Stomach smooth muscle (tissue), 2 donors: ENCODE measurements at regions not wholly inside any gene's neighbourhood (a gene's known extent, or its start where the extent isn't known, plus 50 kb on each side); places are given as distances from the start of the nearest gene placed in this dataset.

Experiments
- H3K27ac ChIP-seq: one replicate; pipeline ENCODE4 v1.7.0; 2013; ENCODE audit warnings: mild to moderate bottlenecking, low read length, inconsistent platforms
- H3K27me3 ChIP-seq, 2 donors: one replicate each; pipeline ENCODE4 v1.7.0; 2013; ENCODE audit warnings: low read length in 2 of 2; ENCODE audit not compliant: insufficient read depth in 2 of 2, control insufficient read depth in 1 of 2
- H3K36me3 ChIP-seq, 2 donors: one replicate each; pipeline ENCODE4 v1.7.0; 2013; ENCODE audit warnings: low read length in 2 of 2; ENCODE audit not compliant: control insufficient read depth in 2 of 2, insufficient read depth in 2 of 2
- H3K4me1 ChIP-seq: one replicate; pipeline ENCODE4 v1.7.0; 2013; ENCODE audit warnings: low read length; ENCODE audit not compliant: control insufficient read depth, insufficient read depth
- H3K4me3 ChIP-seq, 2 donors: one replicate each; pipeline ENCODE4 v1.7.0; 2013; ENCODE audit warnings: low read length in 2 of 2
- H3K9ac ChIP-seq, 2 donors: one replicate each; pipeline ENCODE4 v1.7.0; 2013; ENCODE audit warnings: low read length in 2 of 2, mild to moderate bottlenecking in 1 of 2
- H3K9me3 ChIP-seq, 2 donors: one replicate each; pipeline ENCODE4 v1.7.0; 2013; ENCODE audit warnings: low read length in 2 of 2; ENCODE audit not compliant: control insufficient read depth in 2 of 2
- donor health status: healthy.
- donor health status: Pancreatic carcinoma.

GRCh38 chr1:50358962-50359361, 64.3 kb downstream of the DMRTA2 start:
- Histone ChIP-seq H3K36me3 (no peaks in the 10 kb centered on the region), H3K4me3 (no peak overlapping the region), H3K9me3 (no peaks in the 10 kb centered on the region), H3K27ac (no peak overlapping the region), H3K27me3 (peaks cover 16 to 25% of the 10 kb centered on the region in 2 donors), H3K4me1 (no peaks in the 10 kb centered on the region), H3K9ac (no peak overlapping the region)

- Histone ChIP-seq H3K4me3 (no peak overlapping the region), H3K27ac (no peak overlapping the region), H3K27me3 (peaks cover 16 to 25% of the 10 kb centered on the region in 2 donors), H3K9me3 (no peaks in the 10 kb centered on the region), H3K9ac (no peak overlapping the region), H3K4me1 (no peaks in the 10 kb centered on the region), H3K36me3 (no peaks in the 10 kb centered on the region)
Measured at GRCh38 chr1:50357186-50357585, 66.1 kb downstream of the DMRTA2 start.

DNA sequence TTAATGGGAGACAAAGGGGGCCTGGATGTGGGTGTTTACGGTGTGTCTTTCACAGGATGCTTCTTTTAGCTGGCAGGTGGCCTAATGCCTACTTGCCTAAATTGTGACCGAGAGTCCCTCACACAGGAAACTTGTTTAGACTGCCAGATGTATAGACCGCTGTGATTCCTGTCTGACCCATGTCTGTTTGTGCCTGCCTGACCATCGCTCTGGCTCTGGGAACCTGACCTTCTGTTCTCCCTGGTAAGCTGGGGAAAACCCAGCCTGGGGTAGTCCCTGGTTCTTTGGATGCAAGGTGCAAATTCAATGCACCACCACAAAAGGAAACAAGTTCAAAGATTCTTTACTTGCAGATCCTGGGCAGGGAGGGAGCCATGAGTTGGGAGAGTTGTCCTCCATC, 68.4 kb downstream of the DMRTA2 start:
- Histone ChIP-seq H3K9me3 (no peaks in the 10 kb centered on the region), H3K4me1 (no peaks in the 10 kb centered on the region), H3K9ac (no peak overlapping the region), H3K27ac (no peak overlapping the region), H3K4me3 (no peak overlapping the region), H3K36me3 (no peaks in the 10 kb centered on the region), H3K27me3 (peaks cover 16 to 24% of the 10 kb centered on the region in 2 donors)

GRCh38 chr1:50352428-50352827, 70.8 kb downstream of the DMRTA2 start:
- H3K4me3 ChIP-seq = no peak overlapping the region
- peaks cover 5 to 14% of the 10 kb centered on the region in 2 donors for H3K27me3 ChIP-seq
- H3K36me3 ChIP-seq = no peaks in the 10 kb centered on the region

GRCh38 chr1:50350868-50351267, 72.4 kb downstream of the DMRTA2 start:
- no peaks in the 10 kb centered on the region for H3K36me3 ChIP-seq
- no peaks in the 10 kb centered on the region for H3K4me1 ChIP-seq
- H3K9me3 ChIP-seq = peaks cover 0 to 3% of the 10 kb centered on the region in 2 donors
- no peak overlapping the region for H3K4me3 ChIP-seq
- no peak overlapping the region for H3K9ac ChIP-seq
- H3K27ac ChIP-seq = no peak overlapping the region
- peaks cover 0 to 7% of the 10 kb centered on the region in 2 donors for H3K27me3 ChIP-seq

More at GRCh38 chr1:50352428-50352827, 70.8 kb downstream of the DMRTA2 start:
- Histone ChIP-seq H3K4me1 (no peaks in the 10 kb centered on the region), H3K9me3 (no peaks in the 10 kb centered on the region), H3K9ac (no peak overlapping the region), H3K27ac (no peak overlapping the region)

DNA sequence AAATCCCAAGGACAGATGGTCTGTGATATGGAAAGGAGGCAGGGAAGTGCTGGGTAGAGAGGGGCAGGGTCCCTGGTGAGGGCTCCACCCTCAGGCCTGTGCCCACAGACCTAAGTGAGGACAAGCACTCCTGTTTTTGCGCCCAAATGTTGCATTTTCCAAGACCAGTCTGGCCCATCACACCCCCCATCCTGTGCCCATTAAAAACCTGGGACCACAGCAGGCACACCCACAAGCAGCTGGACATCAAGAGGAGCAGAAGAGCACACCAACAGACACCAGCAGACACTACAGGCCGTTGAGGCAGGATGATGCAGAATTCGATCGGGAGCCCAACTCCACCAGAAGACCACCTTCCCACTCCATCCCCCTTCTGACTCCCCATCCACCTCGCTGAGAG, 72.8 kb downstream of the DMRTA2 start:
- H3K4me3 ChIP-seq = no peak overlapping the region
- H3K27me3 ChIP-seq = peaks cover 0 to 10% of the 10 kb centered on the region in 2 donors
- no peaks in the 10 kb centered on the region for H3K4me1 ChIP-seq
- H3K36me3 ChIP-seq = no peaks in the 10 kb centered on the region
- H3K9me3 ChIP-seq = peaks cover 0 to 8% of the 10 kb centered on the region in 2 donors
- no peak overlapping the region for H3K9ac ChIP-seq
- H3K27ac ChIP-seq = no peak overlapping the region

DNA sequence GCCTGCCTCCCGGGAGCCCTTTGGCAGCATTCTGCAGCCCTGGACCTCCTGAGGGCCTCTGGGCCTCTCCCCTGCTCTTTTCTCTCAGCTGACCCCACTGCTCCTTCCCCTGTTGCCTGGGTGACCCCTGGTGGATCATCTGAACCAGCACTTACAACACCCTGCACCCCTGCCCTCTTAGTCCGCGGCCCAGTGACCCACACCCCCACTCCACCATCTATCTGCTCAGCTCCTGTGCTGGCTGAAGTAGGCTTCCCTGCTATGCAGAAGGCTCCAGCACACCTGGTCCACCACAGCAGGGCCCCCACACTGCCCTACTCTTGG, 74.0 kb downstream of the DMRTA2 start:
- Histone ChIP-seq H3K36me3 (no peaks in the 10 kb centered on the region), H3K27ac (no peak overlapping the region), H3K9me3 (peaks cover 0 to 10% of the 10 kb centered on the region in 2 donors), H3K4me3 (no peak overlapping the region), H3K4me1 (no peaks in the 10 kb centered on the region), H3K9ac (no peak overlapping the region), H3K27me3 (peaks cover 0 to 18% of the 10 kb centered on the region in 2 donors)

DNA sequence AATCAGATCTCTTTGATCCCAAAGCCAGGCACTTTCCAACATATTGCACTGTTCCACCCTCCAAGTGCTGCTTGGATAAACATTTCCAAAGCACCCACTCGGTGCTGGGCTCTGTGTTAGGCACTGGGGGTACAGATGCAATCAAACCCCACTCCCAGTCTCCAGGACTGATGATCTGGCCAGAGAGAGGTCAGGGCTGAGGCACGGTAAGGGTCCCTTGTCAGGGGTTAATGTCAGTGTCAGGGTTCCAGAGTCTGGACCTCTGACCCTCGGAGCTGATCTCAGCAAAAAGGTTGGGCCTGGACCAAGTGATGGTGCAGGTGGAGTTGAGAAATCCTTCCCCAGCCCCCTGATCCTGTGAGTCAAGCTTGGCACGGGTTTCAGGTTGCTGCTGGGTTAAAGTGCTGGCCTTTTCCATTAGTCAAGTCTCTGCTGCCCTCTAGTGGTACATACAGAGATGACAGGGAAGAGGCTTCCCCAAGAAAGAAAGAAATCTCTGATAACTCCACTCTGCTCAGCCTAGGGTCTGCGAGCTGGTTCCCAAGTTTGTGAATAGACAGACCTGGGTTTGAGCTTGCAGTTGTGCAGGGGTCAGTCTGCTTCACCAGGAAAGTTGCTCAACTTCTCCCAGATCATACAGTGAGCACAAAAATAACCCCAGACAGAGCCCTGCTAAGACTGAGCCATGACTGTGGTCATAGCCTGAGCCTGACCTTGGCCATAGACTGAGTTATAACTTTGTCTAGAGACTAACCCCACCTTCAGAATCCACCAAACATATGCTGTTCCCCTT, 74.6 kb downstream of the DMRTA2 start:
- peaks cover 0 to 10% of the 10 kb centered on the region in 2 donors for H3K9me3 ChIP-seq
- no peaks in the 10 kb centered on the region for H3K4me1 ChIP-seq

GRCh38 chr1:50347933-50348332, 75.3 kb downstream of the DMRTA2 start:
- Histone ChIP-seq H3K27ac (no peak overlapping the region), H3K4me3 (no peak overlapping the region), H3K4me1 (no peaks in the 10 kb centered on the region), H3K36me3 (no peaks in the 10 kb centered on the region), H3K9ac (no peak overlapping the region), H3K9me3 (peaks cover 0 to 10% of the 10 kb centered on the region in 2 donors), H3K27me3 (peaks cover 2 to 25% of the 10 kb centered on the region in 2 donors)

More for the DNA sequence above, 74.6 kb downstream of the DMRTA2 start:
- no peaks in the 10 kb centered on the region for H3K36me3 ChIP-seq
- no peak overlapping the region for H3K9ac ChIP-seq
- H3K27me3 ChIP-seq = peaks cover 1 to 23% of the 10 kb centered on the region in 2 donors
- no peak overlapping the region for H3K4me3 ChIP-seq
- H3K27ac ChIP-seq = no peak overlapping the region

GRCh38 chr1:50346621-50347020, 76.6 kb downstream of the DMRTA2 start:
- Histone ChIP-seq H3K4me1 (no peaks in the 10 kb centered on the region), H3K27me3 (peaks cover 2 to 25% of the 10 kb centered on the region in 2 donors), H3K9me3 (peaks cover 0 to 10% of the 10 kb centered on the region in 2 donors), H3K27ac (no peak overlapping the region), H3K36me3 (no peaks in the 10 kb centered on the region), H3K4me3 (no peak overlapping the region), H3K9ac (no peak overlapping the region)

DNA sequence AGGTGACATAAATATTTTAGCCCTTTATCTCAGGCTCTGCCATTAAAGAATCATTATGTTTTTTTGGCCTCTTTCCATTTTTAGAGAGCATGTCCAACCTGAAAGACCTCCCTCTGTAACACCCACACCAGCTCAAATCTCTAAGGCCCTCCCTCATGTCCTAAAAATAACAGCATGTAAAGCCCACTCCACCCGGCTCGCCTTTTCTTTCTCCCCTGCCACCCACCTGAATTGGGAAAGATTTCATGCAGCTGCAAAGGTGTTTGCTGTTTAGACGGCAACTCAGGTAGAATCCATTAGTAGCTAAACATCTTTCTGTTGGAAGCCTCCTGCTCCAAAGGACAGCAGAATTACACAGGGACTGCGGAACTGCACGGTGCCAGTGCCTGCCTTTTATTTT, 79.9 kb downstream of the DMRTA2 start:
- Histone ChIP-seq H3K4me3 (no peak overlapping the region), H3K27me3 (peaks cover 8 to 23% of the 10 kb centered on the region in 2 donors), H3K36me3 (no peaks in the 10 kb centered on the region), H3K9me3 (peaks cover 0 to 10% of the 10 kb centered on the region in 2 donors), H3K9ac (no peak overlapping the region), H3K4me1 (no peaks in the 10 kb centered on the region), H3K27ac (no peak overlapping the region)
